ENCODE measurements at regions not wholly inside any gene's neighbourhood (a gene's known extent, or its start where the extent isn't known, plus 50 kb on each side); places are given as distances from the start of the nearest gene placed in this dataset.

- TF ChIP-seq RNF2 (IDR thresholded peaks at IDR 0.05; ENCODE audit: borderline replicate concordance, low read depth, low read length, missing control alignments, poor library complexity, severe bottlenecking): no peak
- TF ChIP-seq EP300 (IDR thresholded peaks at IDR 0.05; ENCODE audit: borderline replicate concordance in 1 of 2, low read depth in 2 of 2, low read length in 2 of 2): no peak
- no peak for TF ChIP-seq POLR2A (IDR thresholded peaks at IDR 0.05; ENCODE audit: control extremely low read depth in 1 of 2, low read depth in 2 of 2, low read length in 2 of 2)
- no peak for TF ChIP-seq POLR2AphosphoS5 (IDR thresholded peaks at IDR 0.05; ENCODE audit: low read depth, low read length)
- TF ChIP-seq CHD2 (IDR thresholded peaks at IDR 0.05; ENCODE audit: low read length): no peak
- no peak for TF ChIP-seq FOSL1 (IDR thresholded peaks at IDR 0.05; ENCODE audit: insufficient read depth, low read depth, low read length)
- no peak for TF ChIP-seq CTCF (IDR thresholded peaks at IDR 0.05; ENCODE audit: control extremely low read depth in 1 of 3, insufficient read depth in 1 of 3, low read depth in 1 of 3, low read length in 3 of 3)
- TF ChIP-seq CHD1 (IDR thresholded peaks at IDR 0.05; ENCODE audit: low read depth, low read length): no peak
- no peak for TF ChIP-seq MAX (IDR thresholded peaks at IDR 0.05)
- TF ChIP-seq RXRA (IDR thresholded peaks at IDR 0.05; ENCODE audit: insufficient read depth, low read depth, low read length): no peak
- no peak for TF ChIP-seq EZH2 (IDR thresholded peaks at IDR 0.05; ENCODE audit: low read depth, low read length, severe bottlenecking)
Observed at GRCh38 chr3:102699819-102700140, 265.0 kb downstream of the ZPLD1 start.
